Mammary epithelial cell (primary cell): ENCODE measurements at regions not wholly inside any gene's neighbourhood (a gene's known extent, or its start where the extent isn't known, plus 50 kb on each side); places are given as distances from the start of the nearest gene placed in this dataset.

Experiments
- CTCF ChIP-seq, 2 donors: IDR thresholded peaks in 1 of 2; conservative IDR thresholded peaks in 1 of 2; 2 replicates each; pipeline ENCODE4 v1.5.1; 2011 to 2012; ENCODE audit warnings: inconsistent platforms in 2 of 2, low read length in 2 of 2, mild to moderate bottlenecking in 2 of 2, control low read depth in 1 of 2, low read depth in 1 of 2; ENCODE audit not compliant: insufficient read depth in 1 of 2; ENCODE audit errors: extremely low read depth in 1 of 2
- EZH2 ChIP-seq: IDR thresholded peaks from 2 replicates; pipeline ENCODE4 v1.6.1; 2012; ENCODE audit warnings: low read length, inconsistent platforms, borderline replicate concordance

GRCh38 chr1:219283541-219283940 is 109.9 kb downstream of the LYPLAL1 start:
- TF ChIP-seq CTCF (conservative IDR thresholded peaks at IDR 0.05 in 1 of 2, IDR thresholded peaks at IDR 0.05 in 1 of 2; ENCODE audit: extremely low read depth in 1 of 2, insufficient read depth in 1 of 2, low read depth in 1 of 2, low read length in 2 of 2) = no peak
- no peak for TF ChIP-seq EZH2
